Uterus (tissue), 3 donors: ENCODE measurements at regions not wholly inside any gene's neighbourhood (a gene's known extent, or its start where the extent isn't known, plus 50 kb on each side); places are given as distances from the start of the nearest gene placed in this dataset.

ENCODE experiments used
- DNase-seq, 2 donors: peaks; one replicate each; pipeline ENCODE4 v3.0.0-alpha.2; 2019 to 2020
- H3K27ac ChIP-seq, 2 donors: fragments of 200-600 bp; sonication (generic); 1 replicate in 1 of 2; 2 replicates in 1 of 2; pipeline ENCODE4 v1.5.1; 2016 to 2018
- H3K27me3 ChIP-seq, 2 donors: fragments of 200-600 bp; sonication (generic); one replicate each; pipeline ENCODE4 v1.5.1; 2018 to 2019; ENCODE audit warnings: control low read depth in 1 of 2
- H3K36me3 ChIP-seq, 2 donors: fragments of 200-600 bp; sonication (generic); one replicate each; pipeline ENCODE4 v1.5.1; 2019; ENCODE audit warnings: control low read depth in 1 of 2
- H3K4me1 ChIP-seq, 2 donors: fragments of 200-600 bp; sonication (generic); one replicate each; pipeline ENCODE4 v1.5.1; 2018 to 2019; ENCODE audit warnings: control low read depth in 1 of 2
- H3K4me3 ChIP-seq, 2 donors: fragments of 200-600 bp; sonication (generic); 1 replicate in 1 of 2; 2 replicates in 1 of 2; pipeline ENCODE4 v1.5.1; 2018 to 2019; ENCODE audit warnings: mild to moderate bottlenecking in 1 of 2
- H3K9me3 ChIP-seq, 2 donors: fragments of 200-600 bp; sonication (generic); one replicate each; pipeline ENCODE4 v1.5.1; 2019; ENCODE audit warnings: control low read depth in 1 of 2
- CTCF ChIP-seq, 4 experiments: fragments of 200-600 bp in 2 of 4; fragments of 450-650 bp in 2 of 4; sonication (generic) in 2 of 4; IDR thresholded peaks; one replicate each; pipeline ENCODE4 v1.5.1; 2016 to 2019; ENCODE audit warnings: antibody characterized with exemption in 4 of 4, mild to moderate bottlenecking in 2 of 4, moderate library complexity in 1 of 4
- POLR2A ChIP-seq, 2 donors: fragments of 450-650 bp; IDR thresholded peaks; one replicate each; pipeline ENCODE4 v1.6.1; 2016; ENCODE audit warnings: antibody characterized with exemption in 2 of 2, mild to moderate bottlenecking in 1 of 2, moderate library complexity in 1 of 2
- intact Hi-C: fragments of 100-400 bp; cut with DNase I; formaldehyde crosslinking; loops from one replicate; pipeline ENCODE4 v1.15.1; 2023; ENCODE audit warnings: low total_unique reads
- donor health status: DM: yes; HTN: yes; CAD: no.

- TF ChIP-seq CTCF (IDR thresholded peaks at IDR 0.05) (no peak), POLR2A (IDR thresholded peaks at IDR 0.05) (no peak)
- DNase-seq, result no peak
- Histone ChIP-seq H3K4me1 (no peaks in the 10 kb centered on the region), H3K27ac (no peak overlapping the region), H3K9me3 (no peaks in the 10 kb centered on the region), H3K36me3 (no peaks in the 10 kb centered on the region), H3K4me3 (no peak overlapping the region), H3K27me3 (no peaks in the 10 kb centered on the region)
- intact Hi-C loops, result no loop called here
Measured at GRCh38 chr3:161156936-161157335, 51.8 kb upstream of the B3GALNT1 start.

GRCh38 chr3:161161603-161162002 is 56.5 kb upstream of the B3GALNT1 start:
- no peak for TF ChIP-seq CTCF (IDR thresholded peaks at IDR 0.05)
- no peak for TF ChIP-seq POLR2A (IDR thresholded peaks at IDR 0.05)
- intact Hi-C loops, result no loop called here
- DNase-seq, result no peak
- Histone ChIP-seq H3K4me3 (no peak overlapping the region), H3K4me1 (no peaks in the 10 kb centered on the region), H3K27me3 (no peaks in the 10 kb centered on the region), H3K27ac (no peak overlapping the region), H3K9me3 (no peaks in the 10 kb centered on the region), H3K36me3 (no peaks in the 10 kb centered on the region)

- Histone ChIP-seq H3K27me3 (no peaks in the 10 kb centered on the region), H3K9me3 (no peaks in the 10 kb centered on the region), H3K4me3 (no peak overlapping the region), H3K36me3 (no peaks in the 10 kb centered on the region), H3K27ac (no peak overlapping the region), H3K4me1 (no peaks in the 10 kb centered on the region)
- TF ChIP-seq CTCF (IDR thresholded peaks at IDR 0.05) (no peak), POLR2A (IDR thresholded peaks at IDR 0.05) (no peak)
- intact Hi-C loops, result no loop called here
- DNase-seq, result no peak
Measured at GRCh38 chr3:161163297-161163696, 57.8 kb upstream of the NMD3 start.

- DNase-seq, result no peak
- H3K4me1 ChIP-seq, result no peaks in the 10 kb centered on the region
- H3K9me3 ChIP-seq, result no peaks in the 10 kb centered on the region
- intact Hi-C loops, result no loop called here
- H3K4me3 ChIP-seq, result no peak overlapping the region
- H3K27ac ChIP-seq, result no peak overlapping the region
- H3K27me3 ChIP-seq, result no peaks in the 10 kb centered on the region
- H3K36me3 ChIP-seq, result no peaks in the 10 kb centered on the region
- TF ChIP-seq POLR2A (IDR thresholded peaks at IDR 0.05) (no peak), CTCF (IDR thresholded peaks at IDR 0.05) (no peak)
Measured at GRCh38 chr3:161166051-161166450, 55.1 kb upstream of the NMD3 start.

- TF ChIP-seq POLR2A (IDR thresholded peaks at IDR 0.05) (no peak), CTCF (IDR thresholded peaks at IDR 0.05) (no peak)
- H3K4me3 ChIP-seq, result no peak overlapping the region
- intact Hi-C loops, result no loop called here
- peak; percentile 37 to 57 for DNase-seq
- H3K27ac ChIP-seq, result no peak overlapping the region
- no peaks in the 10 kb centered on the region for H3K4me1 ChIP-seq
- H3K9me3 ChIP-seq, result no peaks in the 10 kb centered on the region
- H3K27me3 ChIP-seq, result no peaks in the 10 kb centered on the region
- no peaks in the 10 kb centered on the region for H3K36me3 ChIP-seq
Measured at GRCh38 chr3:161171113-161171512, 50.0 kb upstream of the NMD3 start.
